ENCODE measurements at regions not wholly inside any gene's neighbourhood (a gene's known extent, or its start where the extent isn't known, plus 50 kb on each side); places are given as distances from the start of the nearest gene placed in this dataset.

DNA sequence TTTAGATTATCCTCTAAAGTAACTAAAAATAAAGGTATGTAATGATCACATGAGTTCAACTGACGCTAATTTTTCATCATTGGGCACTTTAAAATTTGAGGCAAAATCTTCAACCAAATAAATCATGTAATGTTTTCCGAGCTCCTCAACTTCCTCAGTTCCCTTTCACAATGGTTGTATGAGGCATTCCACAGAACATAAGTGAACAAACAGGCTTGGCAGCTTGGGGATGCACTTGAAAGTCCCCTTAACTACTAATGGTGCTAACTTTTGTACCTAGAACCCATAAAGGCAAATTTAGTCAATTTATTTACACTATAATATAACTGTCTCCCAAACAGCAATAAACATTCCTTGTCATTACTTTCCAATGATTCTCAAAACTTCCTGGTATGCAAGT lies 1137.9 kb downstream of the ROBO2 start:
- TF ChIP-seq EZH2phosphoT487 (IDR thresholded peaks at IDR 0.05; ENCODE audit: insufficient read depth, low read depth): no peak
- TF ChIP-seq EZH2 (IDR thresholded peaks at IDR 0.05; ENCODE audit: insufficient read depth, poor library complexity, severe bottlenecking): no peak

All from GM23248 (cell line).